HepG2 (cell line): ENCODE measurements at regions not wholly inside any gene's neighbourhood (a gene's known extent, or its start where the extent isn't known, plus 50 kb on each side); places are given as distances from the start of the nearest gene placed in this dataset.

ENCODE experiments used
- ATM ChIP-seq: fragments of 450-650 bp; IDR thresholded peaks from 2 replicates; pipeline ENCODE4 v1.7.1; 2017; ENCODE audit warnings: mild to moderate bottlenecking, borderline replicate concordance
- EHMT2 ChIP-seq: fragments of 200-600 bp; sonication (generic); IDR thresholded peaks from 2 replicates; pipeline ENCODE4 v1.7.0; 2017; ENCODE audit warnings: antibody characterized with exemption, low read depth, low read length, borderline replicate concordance
- FOXA1 ChIP-seq, 2 experiments: fragments of 450-650 bp in 1 of 2; sonication (generic) in 1 of 2; formaldehyde crosslinking in 1 of 2; IDR thresholded peaks; 2 replicates each; pipeline versions ENCODE4 v1.4.0 to v1.6.1; 2016 to 2020; ENCODE audit warnings: missing genetic modification reagents in 1 of 2
- JARID2 ChIP-seq: sonication (generic); formaldehyde crosslinking; IDR thresholded peaks from 2 replicates; pipeline ENCODE4 v1.8.1; 2023; ENCODE audit warnings: missing genetic modification reagents, inconsistent platforms; ENCODE audit not compliant: insufficient replicate concordance
- PLRG1 ChIP-seq: fragments of 450-650 bp; conservative IDR thresholded peaks from 2 replicates; pipeline ENCODE4 v1.6.1; 2016
- ZMYM4 ChIP-seq: sonication (generic); formaldehyde crosslinking; IDR thresholded peaks from 2 replicates; pipeline ENCODE4 v1.8.1; 2023; ENCODE audit warnings: mild to moderate bottlenecking, missing genetic modification reagents
- TF ChIP-seq, protein P1 (sequence below), 2 experiments: sonication (generic) in 1 of 2; formaldehyde crosslinking in 1 of 2; IDR thresholded peaks; 2 replicates each; pipeline versions ENCODE4 v1.4.0 to v1.6.1; 2016 to 2020; ENCODE audit warnings: borderline replicate concordance in 1 of 2, low read depth in 1 of 2, mild to moderate bottlenecking in 1 of 2, missing genetic modification reagents in 1 of 2
- TF ChIP-seq, protein P2 (sequence below): IDR thresholded peaks from 2 replicates; pipeline ENCODE4 v1.6.1; 2018; ENCODE audit warnings: missing genetic modification reagents, mild to moderate bottlenecking, missing compliant biosample characterization
- TF ChIP-seq, protein P3 (sequence below), 2 experiments: sonication (generic) in 1 of 2; formaldehyde crosslinking in 1 of 2; IDR thresholded peaks; 2 replicates each; pipeline versions ENCODE4 v1.4.0 to v1.6.1; 2018 to 2020; ENCODE audit warnings: missing genetic modification reagents in 2 of 2, borderline replicate concordance in 1 of 2, low read depth in 1 of 2, mild to moderate bottlenecking in 1 of 2, missing biosample characterization in 1 of 2
- TF ChIP-seq, protein P4 (sequence below): IDR thresholded peaks from 2 replicates; pipeline ENCODE4 v1.6.1; 2016; ENCODE audit warnings: low read depth, missing genetic modification reagents, missing compliant biosample characterization
- TF ChIP-seq, protein P5 (sequence below): sonication (generic); formaldehyde crosslinking; IDR thresholded peaks from 2 replicates; pipeline ENCODE4 v1.5.0; 2020; ENCODE audit warnings: mild to moderate bottlenecking, missing genetic modification reagents

DNA sequence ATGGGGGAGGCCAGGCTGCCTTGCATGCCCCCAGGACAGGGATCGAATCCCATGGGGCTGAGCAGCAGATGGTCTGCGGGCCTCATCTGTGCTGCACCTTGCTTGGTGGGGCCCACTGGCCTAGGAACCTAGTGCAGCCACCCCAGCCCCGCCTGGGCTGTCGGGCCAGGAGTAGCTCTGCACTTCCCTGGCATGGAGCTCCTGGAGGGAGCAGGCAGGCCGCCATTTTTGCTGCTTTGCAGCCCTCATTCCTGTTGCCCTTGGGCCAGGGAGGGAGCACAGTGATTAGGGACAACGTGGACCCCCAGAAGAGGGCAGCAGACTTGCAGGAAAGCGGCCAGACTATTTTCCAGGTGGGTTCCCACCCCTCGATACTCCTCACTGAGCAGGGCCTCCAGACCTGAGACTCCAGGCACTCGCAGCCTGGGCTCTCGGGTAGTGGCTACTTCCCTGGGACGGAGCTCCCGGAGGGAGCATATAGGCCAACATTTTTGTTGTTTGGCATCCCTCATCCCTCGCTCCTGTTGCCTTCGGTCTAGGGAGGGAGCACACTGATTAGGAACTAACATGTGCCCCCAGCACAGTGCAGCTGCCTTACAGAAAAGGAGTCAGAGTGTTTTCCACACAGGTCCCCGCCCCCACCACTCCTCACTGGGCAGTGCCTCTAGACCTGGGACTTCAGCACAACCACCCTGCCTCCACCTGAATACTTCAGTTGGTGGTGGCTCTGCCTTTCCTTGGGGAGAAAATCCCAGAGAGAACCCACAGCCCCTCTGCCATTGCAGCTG is 99.5 kb downstream of the MAIP1 start (continued):
- TF ChIP-seq, protein P1, sequence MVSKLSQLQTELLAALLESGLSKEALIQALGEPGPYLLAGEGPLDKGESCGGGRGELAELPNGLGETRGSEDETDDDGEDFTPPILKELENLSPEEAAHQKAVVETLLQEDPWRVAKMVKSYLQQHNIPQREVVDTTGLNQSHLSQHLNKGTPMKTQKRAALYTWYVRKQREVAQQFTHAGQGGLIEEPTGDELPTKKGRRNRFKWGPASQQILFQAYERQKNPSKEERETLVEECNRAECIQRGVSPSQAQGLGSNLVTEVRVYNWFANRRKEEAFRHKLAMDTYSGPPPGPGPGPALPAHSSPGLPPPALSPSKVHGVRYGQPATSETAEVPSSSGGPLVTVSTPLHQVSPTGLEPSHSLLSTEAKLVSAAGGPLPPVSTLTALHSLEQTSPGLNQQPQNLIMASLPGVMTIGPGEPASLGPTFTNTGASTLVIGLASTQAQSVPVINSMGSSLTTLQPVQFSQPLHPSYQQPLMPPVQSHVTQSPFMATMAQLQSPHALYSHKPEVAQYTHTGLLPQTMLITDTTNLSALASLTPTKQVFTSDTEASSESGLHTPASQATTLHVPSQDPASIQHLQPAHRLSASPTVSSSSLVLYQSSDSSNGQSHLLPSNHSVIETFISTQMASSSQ (IDR thresholded peaks at IDR 0.05; ENCODE audit: low read depth), result no peak
- TF ChIP-seq, protein P1 (CRISPR knock-in tag; IDR thresholded peaks at IDR 0.05; ENCODE audit: borderline replicate concordance), result no peak
- TF ChIP-seq, protein P2, sequence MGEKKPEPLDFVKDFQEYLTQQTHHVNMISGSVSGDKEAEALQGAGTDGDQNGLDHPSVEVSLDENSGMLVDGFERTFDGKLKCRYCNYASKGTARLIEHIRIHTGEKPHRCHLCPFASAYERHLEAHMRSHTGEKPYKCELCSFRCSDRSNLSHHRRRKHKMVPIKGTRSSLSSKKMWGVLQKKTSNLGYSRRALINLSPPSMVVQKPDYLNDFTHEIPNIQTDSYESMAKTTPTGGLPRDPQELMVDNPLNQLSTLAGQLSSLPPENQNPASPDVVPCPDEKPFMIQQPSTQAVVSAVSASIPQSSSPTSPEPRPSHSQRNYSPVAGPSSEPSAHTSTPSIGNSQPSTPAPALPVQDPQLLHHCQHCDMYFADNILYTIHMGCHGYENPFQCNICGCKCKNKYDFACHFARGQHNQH (CRISPR knock-in tag), result peak; percentile 29; the same call in 1 of the 2 replicates
- TF ChIP-seq JARID2, result no peak
- TF ChIP-seq, protein P3, sequence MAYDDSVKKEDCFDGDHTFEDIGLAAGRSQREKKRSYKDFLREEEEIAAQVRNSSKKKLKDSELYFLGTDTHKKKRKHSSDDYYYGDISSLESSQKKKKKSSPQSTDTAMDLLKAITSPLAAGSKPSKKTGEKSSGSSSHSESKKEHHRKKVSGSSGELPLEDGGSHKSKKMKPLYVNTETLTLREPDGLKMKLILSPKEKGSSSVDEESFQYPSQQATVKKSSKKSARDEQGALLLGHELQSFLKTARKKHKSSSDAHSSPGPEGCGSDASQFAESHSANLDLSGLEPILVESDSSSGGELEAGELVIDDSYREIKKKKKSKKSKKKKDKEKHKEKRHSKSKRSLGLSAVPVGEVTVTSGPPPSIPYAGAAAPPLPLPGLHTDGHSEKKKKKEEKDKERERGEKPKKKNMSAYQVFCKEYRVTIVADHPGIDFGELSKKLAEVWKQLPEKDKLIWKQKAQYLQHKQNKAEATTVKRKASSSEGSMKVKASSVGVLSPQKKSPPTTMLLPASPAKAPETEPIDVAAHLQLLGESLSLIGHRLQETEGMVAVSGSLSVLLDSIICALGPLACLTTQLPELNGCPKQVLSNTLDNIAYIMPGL (CRISPR knock-in tag; IDR thresholded peaks at IDR 0.05; ENCODE audit: borderline replicate concordance in 1 of 2, low read depth in 1 of 2), result peak; percentile 52 to 63; a peak in 2 of 4 replicates
- TF ChIP-seq, protein P4, sequence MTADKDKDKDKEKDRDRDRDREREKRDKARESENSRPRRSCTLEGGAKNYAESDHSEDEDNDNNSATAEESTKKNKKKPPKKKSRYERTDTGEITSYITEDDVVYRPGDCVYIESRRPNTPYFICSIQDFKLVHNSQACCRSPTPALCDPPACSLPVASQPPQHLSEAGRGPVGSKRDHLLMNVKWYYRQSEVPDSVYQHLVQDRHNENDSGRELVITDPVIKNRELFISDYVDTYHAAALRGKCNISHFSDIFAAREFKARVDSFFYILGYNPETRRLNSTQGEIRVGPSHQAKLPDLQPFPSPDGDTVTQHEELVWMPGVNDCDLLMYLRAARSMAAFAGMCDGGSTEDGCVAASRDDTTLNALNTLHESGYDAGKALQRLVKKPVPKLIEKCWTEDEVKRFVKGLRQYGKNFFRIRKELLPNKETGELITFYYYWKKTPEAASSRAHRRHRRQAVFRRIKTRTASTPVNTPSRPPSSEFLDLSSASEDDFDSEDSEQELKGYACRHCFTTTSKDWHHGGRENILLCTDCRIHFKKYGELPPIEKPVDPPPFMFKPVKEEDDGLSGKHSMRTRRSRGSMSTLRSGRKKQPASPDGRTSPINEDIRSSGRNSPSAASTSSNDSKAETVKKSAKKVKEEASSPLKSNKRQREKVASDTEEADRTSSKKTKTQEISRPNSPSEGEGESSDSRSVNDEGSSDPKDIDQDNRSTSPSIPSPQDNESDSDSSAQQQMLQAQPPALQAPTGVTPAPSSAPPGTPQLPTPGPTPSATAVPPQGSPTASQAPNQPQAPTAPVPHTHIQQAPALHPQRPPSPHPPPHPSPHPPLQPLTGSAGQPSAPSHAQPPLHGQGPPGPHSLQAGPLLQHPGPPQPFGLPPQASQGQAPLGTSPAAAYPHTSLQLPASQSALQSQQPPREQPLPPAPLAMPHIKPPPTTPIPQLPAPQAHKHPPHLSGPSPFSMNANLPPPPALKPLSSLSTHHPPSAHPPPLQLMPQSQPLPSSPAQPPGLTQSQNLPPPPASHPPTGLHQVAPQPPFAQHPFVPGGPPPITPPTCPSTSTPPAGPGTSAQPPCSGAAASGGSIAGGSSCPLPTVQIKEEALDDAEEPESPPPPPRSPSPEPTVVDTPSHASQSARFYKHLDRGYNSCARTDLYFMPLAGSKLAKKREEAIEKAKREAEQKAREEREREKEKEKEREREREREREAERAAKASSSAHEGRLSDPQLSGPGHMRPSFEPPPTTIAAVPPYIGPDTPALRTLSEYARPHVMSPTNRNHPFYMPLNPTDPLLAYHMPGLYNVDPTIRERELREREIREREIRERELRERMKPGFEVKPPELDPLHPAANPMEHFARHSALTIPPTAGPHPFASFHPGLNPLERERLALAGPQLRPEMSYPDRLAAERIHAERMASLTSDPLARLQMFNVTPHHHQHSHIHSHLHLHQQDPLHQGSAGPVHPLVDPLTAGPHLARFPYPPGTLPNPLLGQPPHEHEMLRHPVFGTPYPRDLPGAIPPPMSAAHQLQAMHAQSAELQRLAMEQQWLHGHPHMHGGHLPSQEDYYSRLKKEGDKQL, result no peak
- TF ChIP-seq FOXA1 (IDR thresholded peaks at IDR 0.05), result no peak
- TF ChIP-seq FOXA1 (CRISPR knock-in tag; IDR thresholded peaks at IDR 0.05), result 0 out of 2 replicates have a peak, but pooled peaks have one; percentile 14
- TF ChIP-seq, protein P5, sequence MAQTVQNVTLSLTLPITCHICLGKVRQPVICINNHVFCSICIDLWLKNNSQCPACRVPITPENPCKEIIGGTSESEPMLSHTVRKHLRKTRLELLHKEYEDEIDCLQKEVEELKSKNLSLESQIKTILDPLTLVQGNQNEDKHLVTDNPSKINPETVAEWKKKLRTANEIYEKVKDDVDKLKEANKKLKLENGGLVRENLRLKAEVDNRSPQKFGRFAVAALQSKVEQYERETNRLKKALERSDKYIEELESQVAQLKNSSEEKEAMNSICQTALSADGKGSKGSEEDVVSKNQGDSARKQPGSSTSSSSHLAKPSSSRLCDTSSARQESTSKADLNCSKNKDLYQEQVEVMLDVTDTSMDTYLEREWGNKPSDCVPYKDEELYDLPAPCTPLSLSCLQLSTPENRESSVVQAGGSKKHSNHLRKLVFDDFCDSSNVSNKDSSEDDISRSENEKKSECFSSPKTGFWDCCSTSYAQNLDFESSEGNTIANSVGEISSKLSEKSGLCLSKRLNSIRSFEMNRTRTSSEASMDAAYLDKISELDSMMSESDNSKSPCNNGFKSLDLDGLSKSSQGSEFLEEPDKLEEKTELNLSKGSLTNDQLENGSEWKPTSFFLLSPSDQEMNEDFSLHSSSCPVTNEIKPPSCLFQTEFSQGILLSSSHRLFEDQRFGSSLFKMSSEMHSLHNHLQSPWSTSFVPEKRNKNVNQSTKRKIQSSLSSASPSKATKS (CRISPR knock-in tag), result no peak
- no peak for TF ChIP-seq PLRG1
- TF ChIP-seq ATM, result no peak
- TF ChIP-seq ZMYM4 (CRISPR knock-in tag), result peak; percentile 85
- TF ChIP-seq EHMT2, result no peak
